CD4-positive, alpha-beta T cell treated with Interferon gamma for 1 hour (primary cell): ENCODE measurements at regions not wholly inside any gene's neighbourhood (a gene's known extent, or its start where the extent isn't known, plus 50 kb on each side); places are given as distances from the start of the nearest gene placed in this dataset.
"Not testable (repeated sequence)": the region's sequence is repeated elsewhere in the genome, so short reads cannot be mapped to it uniquely, and the experiment has no call there.

Source experiments
- DNase-seq: peaks from one replicate; pipeline ENCODE4 v3.0.0-alpha.2; 2020

DNA sequence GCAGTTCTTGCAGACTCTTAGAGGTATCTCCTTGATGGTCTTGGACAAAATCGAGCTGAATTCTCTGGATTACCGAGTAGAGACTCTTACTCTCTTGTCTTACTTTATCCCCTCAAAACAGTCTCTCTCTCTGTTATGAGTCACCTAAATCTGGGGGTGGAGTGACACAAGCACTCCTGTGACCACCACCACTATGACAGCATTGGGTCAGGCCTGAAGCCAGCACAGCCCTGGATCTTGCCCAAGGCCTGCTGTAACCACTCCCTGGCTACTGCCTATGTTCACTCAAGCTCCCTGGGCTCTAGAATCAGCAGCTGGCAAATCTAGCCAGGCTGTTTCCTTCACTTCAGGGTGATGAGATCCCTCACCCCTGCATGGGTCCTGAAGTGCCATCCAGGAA is 662.5 kb downstream of the LUZP2 start:
- DNase-seq, result no peak

DNA sequence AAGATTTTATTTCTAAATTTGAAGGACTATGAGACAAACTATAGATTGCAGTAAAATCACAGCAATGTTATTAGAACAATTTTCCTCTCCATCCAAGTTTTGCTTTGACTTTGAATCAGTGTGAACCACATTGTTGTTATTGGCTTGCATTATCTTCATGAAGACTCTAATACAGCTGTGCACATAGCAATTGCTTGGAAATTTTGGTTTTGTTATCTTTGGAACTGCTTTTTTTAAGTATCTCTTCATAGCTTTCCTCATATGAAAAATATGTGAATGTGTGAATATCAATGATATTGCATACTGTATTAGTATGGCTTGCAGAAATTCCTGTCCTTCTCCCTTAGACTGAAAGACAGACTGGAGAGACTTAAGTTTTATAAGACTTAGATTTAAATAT is 666.6 kb downstream of the LUZP2 start:
- no peak for DNase-seq

DNA sequence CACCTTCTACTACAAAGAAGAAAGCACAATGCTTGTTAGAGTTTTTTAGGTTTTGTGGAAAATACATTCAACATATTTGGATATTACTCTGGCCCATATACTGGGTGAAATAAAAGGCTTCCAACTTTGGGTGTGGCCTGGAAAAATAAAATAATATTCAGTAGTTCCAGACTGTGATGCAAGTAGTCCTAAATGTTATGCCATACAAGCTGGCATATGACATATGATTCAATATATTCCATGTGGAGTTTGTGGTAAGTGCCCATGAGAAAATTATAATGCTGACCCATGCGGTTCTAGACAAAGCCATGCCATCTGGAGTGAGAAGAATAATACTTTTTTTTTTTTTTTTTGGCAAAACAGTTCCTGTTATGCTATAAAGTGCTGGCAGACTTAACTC is 683.3 kb downstream of the LUZP2 start:
- no peak for DNase-seq

DNA sequence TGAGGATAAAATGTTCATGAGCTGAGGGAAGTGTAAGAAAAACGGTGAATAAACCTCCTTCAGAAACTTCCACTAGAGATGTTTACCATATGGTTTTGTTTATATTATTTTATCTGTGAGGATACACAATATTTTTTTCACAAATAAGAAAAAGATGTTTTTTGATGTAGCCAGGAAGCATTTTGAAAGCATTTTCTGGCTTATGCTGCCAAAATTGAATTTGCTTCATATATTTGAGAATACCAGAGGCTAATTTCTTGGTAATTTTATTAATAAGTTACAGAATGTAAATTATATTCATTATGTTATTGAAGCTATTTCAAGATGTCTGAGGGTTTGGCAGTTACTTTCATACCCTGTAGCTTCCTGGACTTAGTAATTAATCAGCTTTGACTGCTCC is 686.6 kb downstream of the LUZP2 start:
- DNase-seq, result no peak

DNA sequence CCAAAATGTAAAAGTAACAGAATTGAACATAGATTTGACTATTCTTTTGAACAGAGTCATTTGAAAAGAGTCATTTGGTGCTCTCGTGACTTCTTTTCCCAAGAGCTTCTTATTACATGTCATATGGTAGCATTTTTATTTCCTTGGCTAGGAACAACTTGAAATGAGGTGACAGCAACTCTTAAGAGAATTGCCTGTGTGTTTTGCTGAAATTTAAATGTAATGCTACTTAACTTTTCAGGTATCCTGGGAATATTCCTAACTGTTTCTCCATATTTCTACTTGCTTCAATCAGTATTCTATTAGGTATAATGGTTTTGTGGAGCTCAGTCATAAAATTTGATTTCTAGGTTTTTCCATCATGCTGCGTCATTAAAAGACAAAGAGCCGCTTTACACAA is 700.7 kb downstream of the LUZP2 start:
- DNase-seq, result no peak

DNA sequence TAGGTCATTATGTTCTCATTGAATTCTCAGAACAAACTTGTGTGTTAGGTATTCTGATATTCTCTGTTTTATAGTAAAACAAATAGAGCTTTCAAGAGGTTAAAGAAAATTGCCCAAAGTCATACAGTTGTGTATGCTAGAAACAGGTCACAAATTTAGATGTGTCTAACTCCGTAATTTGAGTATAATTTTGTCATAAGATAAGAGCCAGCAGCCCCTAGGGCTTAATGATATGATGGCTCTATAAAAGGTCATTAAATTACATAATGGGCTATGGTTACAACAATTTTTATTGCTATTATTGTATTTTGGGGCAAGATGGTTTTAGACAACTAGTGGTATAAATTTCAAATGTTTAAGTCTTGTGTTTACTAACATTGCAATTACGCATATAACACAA is 701.9 kb downstream of the LUZP2 start:
- DNase-seq, result no peak

DNA sequence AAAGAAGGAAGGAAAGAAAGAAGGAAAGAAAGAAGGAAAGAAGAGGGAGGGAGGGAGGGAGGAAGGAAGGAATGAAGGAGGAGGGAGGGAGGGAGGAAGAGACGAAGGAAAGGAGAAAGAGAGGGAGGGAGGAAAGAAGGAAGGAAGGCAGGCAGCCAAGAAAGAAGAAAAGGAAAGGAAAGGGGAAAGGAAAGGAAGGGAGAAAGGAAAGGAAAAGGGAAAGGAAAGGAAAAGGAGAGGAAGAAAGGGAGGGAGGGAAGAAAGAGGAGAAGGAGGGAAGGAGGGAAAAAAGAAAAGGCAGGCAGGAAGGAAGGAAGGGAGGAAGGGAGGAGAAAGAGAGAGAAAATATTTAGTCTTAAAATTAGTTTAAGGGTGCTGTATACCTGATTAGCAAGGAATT is 704.1 kb downstream of the LUZP2 start:
- no peak for DNase-seq

DNA sequence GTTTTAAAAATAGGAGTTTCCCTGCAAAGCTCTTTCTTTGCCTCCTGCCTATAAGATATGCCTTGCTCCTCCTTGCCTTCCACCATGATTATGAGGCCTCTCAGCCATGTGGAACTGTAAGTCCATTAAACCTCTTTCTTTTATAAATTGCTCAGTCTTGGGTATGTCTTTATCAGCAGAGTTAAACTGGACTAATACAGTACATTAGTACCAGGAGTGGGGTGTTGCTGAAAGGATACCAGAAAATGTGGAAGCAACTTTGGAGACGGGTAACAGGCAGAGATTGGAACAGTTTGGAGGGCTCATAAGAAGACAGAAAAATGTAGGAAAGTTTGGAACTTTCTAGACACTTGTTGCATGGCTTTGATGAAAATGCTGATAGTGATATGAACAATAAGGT is 709.9 kb downstream of the LUZP2 start:
- DNase-seq, result no peak

DNA sequence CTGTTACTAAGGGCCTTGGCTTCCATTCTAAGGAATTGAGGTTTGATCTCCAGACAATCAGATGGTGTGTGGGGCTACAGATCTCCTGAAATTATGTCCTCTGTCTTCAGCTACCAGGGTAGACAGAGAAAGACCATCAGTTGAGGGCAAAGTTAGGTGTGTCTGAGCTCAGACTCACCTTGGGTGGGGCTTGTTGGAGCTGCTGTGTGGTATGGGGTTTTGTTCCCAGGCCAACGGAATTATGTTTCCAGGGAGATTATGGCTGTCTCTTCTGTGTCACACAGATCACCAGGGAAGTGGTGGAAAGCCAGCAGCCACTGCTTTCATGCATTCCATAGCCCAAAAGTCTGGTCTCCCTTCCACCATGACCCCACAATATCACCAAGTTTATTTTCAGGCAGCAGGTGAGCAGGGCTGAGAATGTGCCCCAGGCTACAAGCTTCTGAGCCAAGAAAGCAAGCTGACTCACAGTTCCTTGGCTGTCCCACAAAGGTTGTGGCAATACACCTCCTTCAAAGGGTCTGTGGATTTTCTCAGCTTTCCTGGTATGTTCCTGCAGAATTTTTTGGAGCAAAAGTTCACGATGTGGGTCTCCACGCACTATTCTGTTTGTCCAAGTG is 714.9 kb downstream of the LUZP2 start:
- DNase-seq, result no peak

DNA sequence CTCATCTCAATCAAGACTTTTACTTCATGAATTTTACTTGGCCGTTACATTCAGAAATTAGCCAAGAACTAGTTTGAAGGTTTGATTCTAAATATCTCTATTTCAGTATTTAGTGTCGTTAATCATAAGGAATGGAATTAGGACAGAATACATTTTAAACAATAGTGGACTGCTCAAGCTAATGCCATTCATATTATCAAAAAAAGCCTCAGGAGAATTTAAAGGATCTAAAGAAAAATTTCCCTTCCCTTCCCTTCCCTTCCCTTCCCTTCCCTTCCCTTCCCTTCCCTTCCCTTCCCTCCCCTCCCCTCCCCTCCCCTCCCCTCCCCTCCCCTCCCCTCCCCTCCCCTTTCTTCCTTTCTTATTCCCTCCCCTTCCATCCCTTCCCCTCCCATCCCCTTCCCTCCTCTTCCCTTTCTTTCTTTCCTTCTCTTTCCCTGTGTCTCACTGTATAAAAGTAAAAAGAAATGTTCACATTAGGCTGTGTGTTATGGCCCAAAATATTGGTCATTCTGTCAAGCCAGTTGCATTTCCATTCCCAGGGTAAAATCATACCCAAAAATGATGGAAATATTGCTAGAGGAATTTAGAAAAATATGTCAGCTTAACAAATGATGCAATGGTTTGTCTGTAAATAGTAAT is 717.8 kb downstream of the LUZP2 start:
- DNase-seq, result no peak

DNA sequence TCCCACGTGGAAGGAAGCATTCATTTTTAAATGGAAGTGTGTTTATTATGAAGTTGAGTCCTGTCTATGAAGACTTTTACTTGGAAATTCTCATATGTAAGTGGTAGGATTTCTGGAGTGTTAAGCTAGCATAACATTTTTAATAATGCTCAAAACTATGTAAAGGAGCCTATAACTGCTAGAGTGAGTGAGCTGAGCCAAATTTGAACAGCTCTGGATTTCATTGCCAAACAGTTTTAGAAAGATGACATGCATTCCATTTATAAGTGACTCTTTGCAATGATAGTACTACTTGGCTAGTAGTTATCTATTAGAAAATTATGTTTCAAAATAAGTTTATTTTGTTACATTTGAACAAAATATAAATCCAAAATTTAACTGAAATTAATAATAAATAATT is 721.2 kb downstream of the LUZP2 start:
- no peak for DNase-seq

DNA sequence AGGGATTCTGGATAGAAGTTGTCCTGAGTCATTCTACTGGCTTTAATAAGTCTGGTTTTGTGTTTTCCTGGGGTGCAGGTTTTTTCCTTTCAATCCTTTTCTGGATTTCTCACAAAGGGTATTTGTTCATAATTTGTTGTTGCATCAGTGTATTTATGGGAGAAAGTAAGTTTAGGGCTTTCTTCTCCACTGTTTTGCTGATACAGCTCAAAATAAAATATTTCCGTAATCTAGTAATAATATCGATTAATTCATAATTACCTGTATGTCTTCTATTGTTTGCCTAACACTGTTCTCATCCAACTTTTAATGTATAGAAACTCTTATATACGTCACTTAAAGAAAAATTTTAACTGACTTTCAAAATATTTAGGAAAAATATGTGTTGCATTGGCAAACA is 728.2 kb downstream of the LUZP2 start:
- DNase-seq, result no peak

DNA sequence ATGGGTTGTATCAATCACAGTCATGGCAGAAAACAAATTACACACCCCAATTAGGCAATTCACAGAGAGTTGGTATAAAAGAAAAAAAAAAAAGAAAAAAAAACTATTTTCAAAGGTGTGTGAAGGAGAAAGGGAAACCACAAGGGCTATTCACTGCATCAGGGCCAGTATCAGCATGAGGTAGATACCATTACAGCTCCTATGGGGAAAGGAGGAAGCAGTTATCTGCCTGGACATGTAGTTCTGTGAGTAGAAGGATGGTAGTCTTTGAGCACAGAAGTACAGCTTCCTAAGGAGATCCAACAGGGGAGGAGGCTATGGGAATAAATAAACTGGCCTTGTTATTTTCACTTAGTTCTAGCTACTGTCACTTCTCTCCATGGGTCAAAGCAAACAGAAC is 746.1 kb downstream of the LUZP2 start:
- no peak for DNase-seq

DNA sequence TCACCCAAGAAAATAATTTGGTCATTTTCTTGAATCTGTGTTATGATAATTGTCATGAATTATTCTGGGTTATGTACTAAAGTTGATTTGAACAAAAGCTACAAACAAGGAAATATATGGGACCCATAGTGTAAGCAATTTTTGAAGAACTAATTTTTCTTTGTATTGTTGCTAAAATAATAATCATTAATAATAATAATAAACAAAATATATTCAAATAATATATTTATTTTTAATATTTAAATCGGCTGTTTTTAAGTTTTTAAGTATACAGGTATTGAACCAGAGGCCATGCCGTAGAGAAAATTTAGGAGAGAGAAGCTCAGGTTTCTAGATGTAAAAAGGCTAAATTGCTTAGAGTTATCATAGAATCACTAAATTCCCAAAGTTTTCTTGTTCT is 747.3 kb downstream of the LUZP2 start:
- no peak for DNase-seq

DNA sequence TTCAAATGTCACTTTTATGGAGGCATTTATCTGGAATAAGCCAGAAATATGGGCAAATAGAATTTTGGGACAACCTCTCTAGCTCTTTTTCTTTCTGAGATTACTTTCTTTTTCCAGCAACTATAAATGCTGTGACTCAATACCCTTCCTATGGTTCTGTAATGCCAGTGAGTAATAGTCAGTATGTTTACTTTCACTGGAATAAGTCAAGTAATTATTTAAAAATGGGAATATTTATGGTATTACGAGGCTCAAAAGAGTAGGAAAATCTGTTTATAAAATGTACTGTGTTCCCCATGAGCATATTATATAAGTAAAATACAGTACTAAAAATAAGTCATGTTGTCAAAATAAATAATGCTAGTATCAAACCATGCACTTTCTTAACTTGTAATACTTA is 750.5 kb downstream of the LUZP2 start:
- DNase-seq, result no peak

DNA sequence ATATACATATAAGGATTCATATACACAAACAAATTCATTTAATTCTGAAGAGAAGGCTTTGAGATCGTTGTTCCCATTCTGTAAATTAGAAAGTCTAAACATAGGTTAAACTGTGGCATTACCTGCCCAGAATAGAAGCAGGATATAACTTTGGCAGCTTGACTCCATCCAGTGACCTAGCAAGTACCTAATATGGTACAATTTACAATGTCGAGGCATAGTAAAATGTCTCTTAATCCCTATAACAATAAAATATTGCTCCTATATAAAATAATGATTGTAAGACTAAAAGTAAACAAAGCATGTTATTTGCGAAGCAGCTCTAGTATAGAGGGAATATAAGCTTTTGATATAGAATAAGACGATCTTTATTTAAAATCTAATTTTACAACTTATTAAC is 756.0 kb downstream of the LUZP2 start:
- DNase-seq, result no peak

DNA sequence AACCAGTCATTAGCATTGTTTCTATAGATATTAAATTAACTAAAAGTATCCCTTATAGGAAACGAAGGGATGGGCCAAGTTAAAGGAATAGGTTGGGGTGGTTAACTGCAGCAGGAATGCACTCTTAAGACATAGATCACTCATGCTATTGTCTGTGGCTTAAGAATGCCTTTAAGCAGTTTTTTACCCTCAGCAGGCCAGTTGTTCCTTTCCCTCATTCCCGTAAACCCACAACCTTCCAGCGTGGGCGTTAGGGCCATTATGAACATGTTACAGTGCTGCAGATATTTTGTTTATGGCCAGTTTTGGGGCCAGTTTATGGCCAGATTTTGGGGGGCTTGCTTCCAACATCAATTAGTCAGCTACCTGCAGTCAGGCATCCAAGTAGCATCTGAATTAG is 767.0 kb downstream of the LUZP2 start:
- not testable (repeated sequence) for DNase-seq

DNA sequence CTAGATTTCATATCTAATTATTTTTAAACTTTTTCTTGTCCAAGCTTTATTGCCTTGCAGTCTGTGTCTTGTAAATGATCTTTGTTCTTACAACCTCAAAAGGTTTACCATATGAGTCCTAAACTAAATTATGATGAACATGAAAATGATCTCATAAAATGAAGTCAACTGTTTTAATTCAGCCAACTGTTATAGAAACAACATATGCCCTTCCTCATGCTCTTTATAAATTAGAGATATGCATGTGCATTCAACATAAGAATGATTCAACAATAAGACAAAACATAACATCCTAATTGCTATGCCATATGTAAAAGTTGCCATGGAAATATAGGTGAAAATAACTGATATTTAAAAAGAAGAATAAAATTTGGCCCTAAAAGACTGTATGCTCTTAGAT is 774.4 kb downstream of the LUZP2 start:
- DNase-seq, result no peak

DNA sequence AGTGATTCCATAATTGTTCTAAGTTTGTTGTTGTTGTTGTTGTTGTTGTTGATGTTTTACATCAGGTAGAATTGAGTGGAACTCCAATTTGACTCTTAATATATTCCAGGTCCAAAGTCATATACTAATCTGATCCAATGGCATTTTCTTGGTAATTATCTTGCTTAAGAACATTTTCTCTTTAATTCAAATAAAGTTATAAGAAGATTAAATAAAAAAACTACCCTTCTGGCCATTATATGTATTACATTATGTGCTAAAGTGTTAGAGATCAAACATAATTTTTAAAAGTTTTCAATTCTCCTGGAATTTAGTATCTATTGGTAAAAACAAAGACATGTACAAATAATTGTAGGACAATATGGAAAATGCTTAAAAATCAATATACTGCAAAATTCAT is 775.4 kb downstream of the LUZP2 start:
- DNase-seq, result no peak

DNA sequence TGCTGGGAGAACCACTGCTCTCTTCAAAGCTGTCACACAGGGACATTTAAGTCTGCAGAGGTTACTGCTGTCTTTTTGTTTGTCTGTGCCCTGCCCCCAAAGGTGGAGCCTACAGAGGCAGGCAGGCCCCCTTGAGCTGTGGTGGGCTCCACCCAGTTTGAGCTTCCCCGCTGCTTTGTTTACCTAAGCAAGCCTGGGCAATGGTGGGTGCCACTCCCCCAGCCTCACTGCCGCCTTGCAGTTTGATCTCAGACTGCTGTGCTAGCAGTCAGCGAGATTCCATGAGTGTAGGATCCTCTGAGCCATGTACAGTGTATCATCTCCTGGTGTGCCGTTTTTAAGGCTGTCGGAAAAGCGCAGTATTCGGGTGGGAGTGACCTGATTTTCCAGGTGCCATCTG is 784.0 kb downstream of the LUZP2 start:
- not testable (repeated sequence) for DNase-seq

DNA sequence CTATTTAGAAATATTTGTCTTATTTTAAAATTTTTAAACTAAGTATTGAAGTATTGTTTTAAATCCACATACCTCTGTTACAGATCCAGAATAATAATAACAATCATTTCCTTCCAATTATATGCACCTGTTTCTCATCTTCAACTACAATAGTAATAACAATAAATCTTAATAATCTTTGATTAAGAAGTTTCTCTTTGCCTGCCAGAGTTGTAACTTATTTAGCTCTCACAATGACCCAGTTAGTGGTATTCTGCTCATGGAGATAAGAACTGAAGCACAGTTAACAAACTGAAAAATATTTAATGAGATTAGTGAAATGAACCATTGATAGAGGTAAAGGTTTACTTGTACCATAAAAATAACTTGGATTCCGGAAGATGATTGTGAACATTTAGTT is 796.3 kb downstream of the LUZP2 start:
- no peak for DNase-seq

DNA sequence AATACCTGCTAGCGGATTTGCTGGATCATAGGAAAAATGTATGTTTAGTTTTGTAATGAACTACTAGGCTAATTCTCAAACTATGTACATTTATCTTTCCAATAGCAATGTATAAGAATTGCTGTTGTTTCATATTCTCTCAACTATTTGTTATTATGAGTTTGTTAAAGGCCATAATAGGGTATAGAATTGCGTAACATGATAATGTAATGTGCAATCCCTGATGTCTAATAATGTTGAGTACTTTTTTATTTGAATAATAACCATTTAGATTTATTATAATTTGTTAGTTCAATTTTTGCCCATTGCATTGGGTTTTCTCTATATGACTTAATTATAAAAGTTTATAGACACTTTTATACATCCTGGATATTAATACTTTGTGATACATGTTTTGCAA is 801.6 kb downstream of the LUZP2 start:
- DNase-seq, result no peak

DNA sequence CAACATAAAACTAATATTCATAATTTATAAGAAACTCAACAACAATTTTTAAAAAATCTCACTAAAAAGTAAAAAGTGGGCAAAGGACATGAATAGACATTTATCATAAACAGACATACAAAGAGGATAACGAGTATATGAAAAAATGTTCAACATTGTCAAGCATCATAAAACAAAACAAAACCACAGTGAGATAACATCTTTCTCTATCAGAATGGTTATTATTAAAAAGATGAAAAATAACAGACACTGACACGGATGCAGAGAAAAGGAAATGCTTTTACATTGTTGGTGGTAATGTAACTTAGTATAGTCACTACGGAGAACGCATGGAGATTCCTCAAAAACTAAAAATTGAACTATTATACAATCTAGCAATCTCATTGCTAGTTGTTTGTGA is 813.0 kb downstream of the LUZP2 start:
- DNase-seq, result no peak

DNA sequence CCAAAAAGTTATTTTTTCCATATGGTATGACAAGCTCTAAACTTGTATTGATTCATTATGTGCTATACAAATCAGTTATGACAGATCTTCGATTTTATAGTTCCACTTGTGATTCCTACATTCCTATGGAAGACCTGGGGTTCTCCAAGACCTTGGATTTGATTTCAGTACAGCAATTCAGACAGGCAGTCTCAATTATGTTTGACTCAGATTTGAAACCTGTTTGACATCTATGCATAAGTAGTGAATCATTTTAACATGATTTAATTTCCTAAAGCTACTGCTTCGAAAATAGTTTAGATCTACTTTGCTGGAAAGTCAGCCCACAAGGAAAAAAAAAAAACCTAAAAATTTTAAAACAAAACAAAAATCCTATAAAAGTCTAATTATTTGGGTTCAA is 820.4 kb downstream of the LUZP2 start:
- no peak for DNase-seq

DNA sequence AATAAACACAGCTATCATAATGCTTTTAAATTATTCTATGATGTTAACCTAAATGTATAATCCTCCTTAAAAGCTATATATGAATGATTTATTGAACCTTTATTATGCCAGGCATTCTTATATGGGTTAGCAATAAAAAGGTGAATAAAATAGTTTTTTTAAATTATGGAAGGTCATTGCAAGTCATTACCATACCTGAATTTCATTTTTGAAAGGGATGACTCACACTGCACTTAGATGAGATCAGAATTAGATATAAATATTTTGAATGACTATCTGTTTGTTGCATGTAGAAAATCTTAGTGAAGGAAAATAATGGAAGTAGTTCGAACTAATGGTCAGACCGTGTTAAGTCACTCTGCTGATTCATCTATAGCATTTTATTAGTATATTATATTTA is 822.3 kb downstream of the LUZP2 start:
- DNase-seq, result no peak
